Activated naive CD8-positive, alpha-beta T cell treated with anti-CD3 and anti-CD28 coated beads, Interleukin-2, amount 10 ng/mL, durations not matched to agents 7 days and 5 days (primary cell): ENCODE measurements at regions not wholly inside any gene's neighbourhood (a gene's known extent, or its start where the extent isn't known, plus 50 kb on each side); places are given as distances from the start of the nearest gene placed in this dataset.
"Not testable (repeated sequence)": the region's sequence is repeated elsewhere in the genome, so short reads cannot be mapped to it uniquely, and the experiment has no call there.

Experiments
- ATAC-seq: fragments of 150-1000 bp; cut with Tn5 transposase; one replicate; pipeline ENCODE4 v1.10.0; 2021; ENCODE audit warnings: low read depth, moderate library complexity
- POLR2A ChIA-PET: fragments of 350-600 bp; sonication (Branson Sonifier 250); formaldehyde crosslinking; loops from one replicate; lab custom pipeline; 2021; ENCODE audit warnings: antibody characterized with exemption; lab: Charles Lee
- DNase-seq: peaks from one replicate; pipeline ENCODE4 v3.0.0; 2021
- H3K27ac Mint-ChIP-seq: one replicate; pipeline ENCODE4 v1.8.0; 2022; ENCODE audit warnings: mild to moderate bottlenecking, mixed read lengths
- H3K27me3 Mint-ChIP-seq: one replicate; pipeline ENCODE4 v1.8.0; 2022; ENCODE audit warnings: mild to moderate bottlenecking, moderate library complexity, mixed read lengths
- H3K36me3 Mint-ChIP-seq: one replicate; pipeline ENCODE4 v1.8.0; 2021; ENCODE audit warnings: mild to moderate bottlenecking, mixed read lengths
- H3K4me1 Mint-ChIP-seq: one replicate; pipeline ENCODE4 v1.8.0; 2021; ENCODE audit warnings: mixed read lengths
- H3K4me3 Mint-ChIP-seq: one replicate; pipeline ENCODE4 v1.8.0; 2022; ENCODE audit warnings: mild to moderate bottlenecking, moderate library complexity, mixed read lengths
- H3K9me3 Mint-ChIP-seq: one replicate; pipeline ENCODE4 v1.8.0; 2021; ENCODE audit warnings: mixed read lengths

- no peaks in the 10 kb centered on the region for H3K9me3 Mint-ChIP-seq
- POLR2A ChIA-PET = no interaction called here
- no peak for DNase-seq
- ATAC-seq = no peak
- H3K4me3 Mint-ChIP-seq = no peak overlapping the region
- no peaks in the 10 kb centered on the region for H3K36me3 Mint-ChIP-seq
- H3K4me1 Mint-ChIP-seq = peaks cover 5% of the 10 kb centered on the region
- no peak overlapping the region for H3K27ac Mint-ChIP-seq
- H3K27me3 Mint-ChIP-seq = peaks cover 2% of the 10 kb centered on the region
These were observed 111.2 kb downstream of the XRCC2 start for GRCh38 chr7:152564656-152565250.

GRCh38 chr7:152556013-152556755, 119.8 kb downstream of the XRCC2 start:
- POLR2A ChIA-PET = no interaction called here
- ATAC-seq = no peak
- no peaks in the 10 kb centered on the region for H3K36me3 Mint-ChIP-seq

GRCh38 chr7:152553671-152554317, 118.0 kb upstream of the KMT2C start:
- H3K9me3 Mint-ChIP-seq = no peaks in the 10 kb centered on the region
- POLR2A ChIA-PET = no interaction called here
- H3K27ac Mint-ChIP-seq = no peak overlapping the region
- DNase-seq = no peak
- no peak for ATAC-seq
- H3K4me1 Mint-ChIP-seq = no peaks in the 10 kb centered on the region
- H3K27me3 Mint-ChIP-seq = peaks cover 5% of the 10 kb centered on the region
- no peaks in the 10 kb centered on the region for H3K36me3 Mint-ChIP-seq
- H3K4me3 Mint-ChIP-seq = no peak overlapping the region

More at GRCh38 chr7:152556013-152556755, 119.8 kb downstream of the XRCC2 start:
- DNase-seq = no peak
- Mint-ChIP-seq H3K9me3 (no peaks in the 10 kb centered on the region), H3K27me3 (peaks cover 5% of the 10 kb centered on the region), H3K27ac (no peak overlapping the region), H3K4me3 (no peak overlapping the region), H3K4me1 (no peaks in the 10 kb centered on the region)

- no peak for DNase-seq
- H3K4me1 Mint-ChIP-seq = no peaks in the 10 kb centered on the region
- no peaks in the 10 kb centered on the region for H3K9me3 Mint-ChIP-seq
- no peak for ATAC-seq
- no peak overlapping the region for H3K4me3 Mint-ChIP-seq
- H3K27me3 Mint-ChIP-seq = no peaks in the 10 kb centered on the region
- POLR2A ChIA-PET = no interaction called here
- H3K36me3 Mint-ChIP-seq = no peaks in the 10 kb centered on the region
- no peak overlapping the region for H3K27ac Mint-ChIP-seq
These were observed 115.7 kb upstream of the KMT2C start for GRCh38 chr7:152551304-152552036.

- Mint-ChIP-seq H3K27ac (no peak overlapping the region), H3K4me3 (no peak overlapping the region), H3K27me3 (no peaks in the 10 kb centered on the region), H3K4me1 (no peaks in the 10 kb centered on the region), H3K36me3 (no peaks in the 10 kb centered on the region), H3K9me3 (no peaks in the 10 kb centered on the region)
- ATAC-seq (no peak), DNase-seq (no peak)
- POLR2A ChIA-PET = no interaction called here
These were observed 109.3 kb upstream of the KMT2C start for GRCh38 chr7:152544971-152545619.

GRCh38 chr7:152544481-152544927, 108.7 kb upstream of the KMT2C start:
- Mint-ChIP-seq H3K27ac (no peak overlapping the region), H3K9me3 (no peaks in the 10 kb centered on the region), H3K4me1 (no peaks in the 10 kb centered on the region), H3K4me3 (no peak overlapping the region), H3K36me3 (no peaks in the 10 kb centered on the region), H3K27me3 (no peaks in the 10 kb centered on the region)
- DNase-seq (no peak), ATAC-seq (no peak)
- POLR2A ChIA-PET = no interaction called here

GRCh38 chr7:152543799-152544198, 108.0 kb upstream of the KMT2C start:
- POLR2A ChIA-PET = no interaction called here
- no peak for ATAC-seq
- Mint-ChIP-seq H3K4me3 (no peak overlapping the region), H3K4me1 (no peaks in the 10 kb centered on the region), H3K36me3 (no peaks in the 10 kb centered on the region), H3K27me3 (no peaks in the 10 kb centered on the region), H3K9me3 (no peaks in the 10 kb centered on the region), H3K27ac (no peak overlapping the region)
- no peak for DNase-seq

GRCh38 chr7:152541892-152542291, 106.1 kb upstream of the KMT2C start:
- no peak for DNase-seq
- Mint-ChIP-seq H3K9me3 (no peaks in the 10 kb centered on the region), H3K4me1 (no peaks in the 10 kb centered on the region), H3K27me3 (no peaks in the 10 kb centered on the region), H3K36me3 (no peaks in the 10 kb centered on the region), H3K27ac (no peak overlapping the region), H3K4me3 (no peak overlapping the region)
- ATAC-seq = no peak
- POLR2A ChIA-PET = no interaction called here

GRCh38 chr7:152539190-152539495, 103.3 kb upstream of the KMT2C start:
- DNase-seq, H3K36me3 Mint-ChIP-seq, ATAC-seq, H3K4me1 Mint-ChIP-seq, POLR2A ChIA-PET, H3K9me3 Mint-ChIP-seq, H3K27ac Mint-ChIP-seq, H3K4me3 Mint-ChIP-seq, H3K27me3 Mint-ChIP-seq: not testable (repeated sequence)

GRCh38 chr7:152538346-152539189, 102.8 kb upstream of the KMT2C start:
- H3K9me3 Mint-ChIP-seq, H3K36me3 Mint-ChIP-seq, H3K27me3 Mint-ChIP-seq, POLR2A ChIA-PET, ATAC-seq, DNase-seq, H3K4me1 Mint-ChIP-seq, H3K4me3 Mint-ChIP-seq, H3K27ac Mint-ChIP-seq: not testable (repeated sequence)

GRCh38 chr7:152537639-152538038, 101.8 kb upstream of the KMT2C start:
- no peak for ATAC-seq

GRCh38 chr7:152528612-152529011, 92.8 kb upstream of the KMT2C start:
- H3K36me3 Mint-ChIP-seq = no peaks in the 10 kb centered on the region
- no peaks in the 10 kb centered on the region for H3K27me3 Mint-ChIP-seq
- H3K4me1 Mint-ChIP-seq = no peaks in the 10 kb centered on the region
- no peak overlapping the region for H3K27ac Mint-ChIP-seq
- POLR2A ChIA-PET = interaction anchor here (0.6 kb wide), 1 partner anchor 18 kb away, joined by 3 read pairs; no protein-coding TSS in a partner anchor
- no peak for ATAC-seq
- H3K9me3 Mint-ChIP-seq = peaks cover 4% of the 10 kb centered on the region
- no peak for DNase-seq
- H3K4me3 Mint-ChIP-seq = no peak overlapping the region

More at GRCh38 chr7:152537639-152538038, 101.8 kb upstream of the KMT2C start:
- Mint-ChIP-seq H3K27ac (no peak overlapping the region), H3K4me1 (no peaks in the 10 kb centered on the region), H3K36me3 (no peaks in the 10 kb centered on the region), H3K9me3 (no peaks in the 10 kb centered on the region), H3K27me3 (no peaks in the 10 kb centered on the region), H3K4me3 (no peak overlapping the region)
- DNase-seq = no peak
- POLR2A ChIA-PET = no interaction called here
